H9 (cell line): ENCODE measurements at regions not wholly inside any gene's neighbourhood (a gene's known extent, or its start where the extent isn't known, plus 50 kb on each side); places are given as distances from the start of the nearest gene placed in this dataset.

Source experiments
- DNase-seq: peaks from one replicate; pipeline ENCODE4 v3.0.0-alpha.2; 2017
- H2AFZ ChIP-seq: one replicate; pipeline ENCODE4 v1.6.1; 2013; ENCODE audit warnings: mild to moderate bottlenecking, low read length, control low read depth, moderate library complexity
- H2AK5ac ChIP-seq: 2 replicates; pipeline ENCODE4 v1.6.1; 2013; ENCODE audit warnings: low read length, control low read depth, mixed read lengths; ENCODE audit not compliant: insufficient read length
- H2BK120ac ChIP-seq: one replicate; pipeline ENCODE4 v1.6.1; 2013; ENCODE audit warnings: low read depth, mild to moderate bottlenecking, low read length, control low read depth, inconsistent platforms; ENCODE audit not compliant: poor library complexity, severe bottlenecking
- H2BK12ac ChIP-seq: 2 replicates; pipeline ENCODE4 v1.6.1; 2013; ENCODE audit warnings: low read length, control low read depth, mixed read lengths, low read depth; ENCODE audit not compliant: insufficient read length
- H2BK15ac ChIP-seq: 2 replicates; pipeline ENCODE4 v1.6.1; 2013; ENCODE audit warnings: low read depth, low read length, control low read depth
- H2BK20ac ChIP-seq: one replicate; pipeline ENCODE4 v1.6.1; 2013; ENCODE audit warnings: low read depth, mild to moderate bottlenecking, low read length, control low read depth, inconsistent platforms; ENCODE audit not compliant: poor library complexity, severe bottlenecking
- H2BK5ac ChIP-seq: 2 replicates; pipeline ENCODE4 v1.6.1; 2013; ENCODE audit warnings: low read length, control low read depth, mixed read lengths; ENCODE audit not compliant: insufficient read length
- H3K14ac ChIP-seq: 2 replicates; pipeline ENCODE4 v1.6.1; 2013; ENCODE audit warnings: low read length, control low read depth; ENCODE audit not compliant: insufficient read depth
- H3K18ac ChIP-seq: 2 replicates; pipeline ENCODE4 v1.6.1; 2013; ENCODE audit warnings: low read depth, mild to moderate bottlenecking, mixed read lengths, low read length, control low read depth; ENCODE audit not compliant: insufficient read length
- H3K23ac ChIP-seq: 2 replicates; pipeline ENCODE4 v1.6.1; 2013; ENCODE audit warnings: low read length, control low read depth, mixed read lengths, low read depth; ENCODE audit not compliant: insufficient read length
- H3K23me2 ChIP-seq: 2 replicates; pipeline ENCODE4 v1.6.1; 2013; ENCODE audit warnings: low read depth, mild to moderate bottlenecking, mixed read lengths, low read length, control low read depth; ENCODE audit not compliant: insufficient read length, poor library complexity, severe bottlenecking
- H3K27ac ChIP-seq: 2 replicates; pipeline ENCODE4 v1.5.1; 2013; ENCODE audit warnings: low read length, control low read depth, mixed read lengths, low read depth; ENCODE audit not compliant: insufficient read length
- H3K27me3 ChIP-seq: 2 replicates; pipeline ENCODE4 v1.6.1; 2013; ENCODE audit warnings: low read length, control low read depth, inconsistent platforms; ENCODE audit not compliant: insufficient read depth
- H3K4ac ChIP-seq: 2 replicates; pipeline ENCODE4 v1.6.1; 2013; ENCODE audit warnings: low read depth, mild to moderate bottlenecking, control low read depth, inconsistent platforms, low read length, moderate library complexity
- H3K4me1 ChIP-seq: 2 replicates; pipeline ENCODE4 v1.6.1; 2013; ENCODE audit warnings: low read length, control low read depth, inconsistent platforms; ENCODE audit not compliant: insufficient read depth
- H3K4me2 ChIP-seq: 2 replicates; pipeline ENCODE4 v1.6.1; 2013; ENCODE audit warnings: low read length, control low read depth, mixed read lengths; ENCODE audit not compliant: insufficient read length, insufficient read depth
- H3K56ac ChIP-seq: 2 replicates; pipeline ENCODE4 v1.6.1; 2013; ENCODE audit warnings: low read depth, mild to moderate bottlenecking, mixed read lengths, low read length, control low read depth; ENCODE audit not compliant: insufficient read length
- H3K79me1 ChIP-seq: 2 replicates; pipeline ENCODE4 v1.6.1; 2013; ENCODE audit warnings: low read depth, mild to moderate bottlenecking, moderate library complexity, low read length, control low read depth, inconsistent platforms; ENCODE audit not compliant: insufficient read depth, poor library complexity, severe bottlenecking
- H3K79me2 ChIP-seq: 2 replicates; pipeline ENCODE4 v1.6.1; 2013; ENCODE audit warnings: low read length, control low read depth, inconsistent platforms; ENCODE audit not compliant: insufficient read depth
- H3K9ac ChIP-seq: 2 replicates; pipeline ENCODE4 v1.6.1; 2013; ENCODE audit warnings: low read length, control low read depth, mixed read lengths; ENCODE audit not compliant: insufficient read length; ENCODE audit errors: extremely low read depth
- H3K9me3 ChIP-seq: one replicate; pipeline ENCODE4 v1.6.1; 2013; ENCODE audit warnings: low read depth, low read length, inconsistent platforms; ENCODE audit not compliant: control insufficient read depth
- H3T11ph ChIP-seq: one replicate; pipeline ENCODE4 v1.6.1; 2013; ENCODE audit warnings: mild to moderate bottlenecking, low read length, control low read depth, inconsistent platforms
- H4K20me1 ChIP-seq: one replicate; pipeline ENCODE4 v1.6.1; 2013; ENCODE audit not compliant: control insufficient read depth, insufficient read length, insufficient read depth
- H4K5ac ChIP-seq: 2 replicates; pipeline ENCODE4 v1.6.1; 2013; ENCODE audit warnings: low read depth, mild to moderate bottlenecking, mixed read lengths, low read length, control low read depth; ENCODE audit not compliant: insufficient read length
- H4K8ac ChIP-seq: replicated peaks from 2 replicates; pipeline ENCODE4 v1.6.1; 2013; ENCODE audit warnings: low read length, control low read depth, mixed read lengths, low read depth; ENCODE audit not compliant: insufficient read length
- H4K91ac ChIP-seq: 2 replicates; pipeline ENCODE4 v1.6.1; 2013; ENCODE audit warnings: low read depth, mild to moderate bottlenecking, moderate library complexity, mixed read lengths, low read length, control low read depth; ENCODE audit not compliant: insufficient read length
- H3K27ac Mint-ChIP-seq, 3 experiments: 2 replicates in 2 of 3; 3 replicates in 1 of 3; pipeline ENCODE4 v1.8.0; 2020 to 2021; ENCODE audit warnings: mixed read lengths in 3 of 3, mild to moderate bottlenecking in 1 of 3, moderate library complexity in 1 of 3
- H3K27me3 Mint-ChIP-seq: 2 replicates; pipeline ENCODE4 v1.8.0; 2021; ENCODE audit warnings: low read depth, mild to moderate bottlenecking, moderate library complexity, mixed read lengths
- H3K36me3 Mint-ChIP-seq, 3 experiments: 2 replicates in 2 of 3; 3 replicates in 1 of 3; pipeline ENCODE4 v1.8.0; 2020 to 2021; ENCODE audit warnings: low read depth in 3 of 3, mixed read lengths in 3 of 3; ENCODE audit not compliant: insufficient read depth in 1 of 3
- H3K4me1 Mint-ChIP-seq, 2 experiments: 2 replicates each; pipeline ENCODE4 v1.8.0; 2020; ENCODE audit warnings: mixed read lengths in 2 of 2
- H3K4me3 Mint-ChIP-seq, 2 experiments: 2 replicates in 1 of 2; 3 replicates in 1 of 2; pipeline ENCODE4 v1.8.0; 2020 to 2021; ENCODE audit warnings: mild to moderate bottlenecking in 2 of 2, mixed read lengths in 2 of 2, moderate library complexity in 1 of 2
- H3K9me3 Mint-ChIP-seq, 2 experiments: 2 replicates in 1 of 2; 3 replicates in 1 of 2; pipeline ENCODE4 v1.8.0; 2020; ENCODE audit warnings: mild to moderate bottlenecking in 2 of 2, mixed read lengths in 2 of 2, moderate library complexity in 1 of 2
- CTCF ChIP-seq: fragments of 200-600 bp; sonication (generic); conservative IDR thresholded peaks from 3 replicates; pipeline ENCODE4 v1.8.0; 2021; ENCODE audit warnings: antibody characterized with exemption, mild to moderate bottlenecking
- WGBS: extraction: QIAGEN DNeasy Blood & Tissue Kit; methylation state at CpG from one replicate; pipeline ENCODE4 v1.1.7; 2013; ENCODE audit warnings: missing lambda C conversion rate, low lambda C conversion rate, mixed read lengths; ENCODE audit not compliant: insufficient read length; ENCODE audit errors: extremely low coverage; 5-methylcytosine and 5-hydroxymethylcytosine counted together

GRCh38 chr11:19336331-19336730 lies 95.6 kb upstream of the E2F8 start:
- no peak overlapping the region for H4K5ac ChIP-seq
- Mint-ChIP-seq H3K27me3 (peaks cover 42% of the 10 kb centered on the region), H3K27ac (no peak overlapping the region), H3K4me1 (peaks cover 0 to 5% of the 10 kb centered on the region in 2 experiments; a peak in 1 of 4 replicates), H3K4me3 (no peak overlapping the region), H3K9me3 (no peaks in the 10 kb centered on the region), H3K36me3 (no peaks in the 10 kb centered on the region)
- H3K27me3 ChIP-seq = no peaks in the 10 kb centered on the region
- no peak overlapping the region for H2BK20ac ChIP-seq
- no CpG with 5 or more reads among the region's 3 CpGs for WGBS
- H3K4me2 ChIP-seq = no peak overlapping the region
- H2BK15ac ChIP-seq = no peak overlapping the region
- H3K56ac ChIP-seq = no peak overlapping the region
- H3T11ph ChIP-seq = no peak overlapping the region
- no peaks in the 10 kb centered on the region for H3K79me1 ChIP-seq
- no peak overlapping the region for H2BK5ac ChIP-seq
- H3K27ac ChIP-seq = no peak overlapping the region
- H4K91ac ChIP-seq = no peak overlapping the region
- no peak overlapping the region for H2AK5ac ChIP-seq
- DNase-seq = no peak
- no peaks in the 10 kb centered on the region for H3K23me2 ChIP-seq
- no peak overlapping the region for H2BK12ac ChIP-seq
- no peak overlapping the region for H2BK120ac ChIP-seq
- no peak overlapping the region for H2AFZ ChIP-seq
- H3K9ac ChIP-seq = no peak overlapping the region
- H3K4me1 ChIP-seq = no peaks in the 10 kb centered on the region
- H3K14ac ChIP-seq = no peak overlapping the region
- no peaks in the 10 kb centered on the region for H4K20me1 ChIP-seq
- no peak overlapping the region for H3K4ac ChIP-seq
- no peaks in the 10 kb centered on the region for H3K9me3 ChIP-seq
- TF ChIP-seq CTCF = no peak
- no peak overlapping the region for H4K8ac ChIP-seq
- H3K23ac ChIP-seq = no peak overlapping the region
- H3K79me2 ChIP-seq = no peaks in the 10 kb centered on the region
- H3K18ac ChIP-seq = no peak overlapping the region
